ENCODE measurements at regions not wholly inside any gene's neighbourhood (a gene's known extent, or its start where the extent isn't known, plus 50 kb on each side); places are given as distances from the start of the nearest gene placed in this dataset.

DNA sequence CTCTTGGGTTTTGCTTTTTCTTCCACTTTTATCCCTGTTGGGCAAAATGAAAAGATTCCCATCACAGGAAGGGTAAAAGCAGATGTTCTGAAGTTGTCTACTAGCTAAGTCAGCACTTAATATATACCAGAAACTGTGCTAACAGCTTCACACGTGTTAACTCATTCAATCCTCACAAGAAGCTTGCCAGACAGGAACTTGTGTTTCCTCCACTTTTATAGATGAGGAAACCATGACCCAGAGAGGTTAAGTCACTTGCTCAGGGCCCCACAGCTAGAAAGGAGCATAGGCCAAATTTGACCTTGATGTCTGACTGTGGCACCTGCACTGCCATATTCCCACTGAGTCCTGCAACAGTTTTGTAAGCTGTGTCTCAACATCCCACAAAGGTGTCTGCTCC lies 76.8 kb upstream of the EPC2 start:
- no peak for DNase-seq

DNA sequence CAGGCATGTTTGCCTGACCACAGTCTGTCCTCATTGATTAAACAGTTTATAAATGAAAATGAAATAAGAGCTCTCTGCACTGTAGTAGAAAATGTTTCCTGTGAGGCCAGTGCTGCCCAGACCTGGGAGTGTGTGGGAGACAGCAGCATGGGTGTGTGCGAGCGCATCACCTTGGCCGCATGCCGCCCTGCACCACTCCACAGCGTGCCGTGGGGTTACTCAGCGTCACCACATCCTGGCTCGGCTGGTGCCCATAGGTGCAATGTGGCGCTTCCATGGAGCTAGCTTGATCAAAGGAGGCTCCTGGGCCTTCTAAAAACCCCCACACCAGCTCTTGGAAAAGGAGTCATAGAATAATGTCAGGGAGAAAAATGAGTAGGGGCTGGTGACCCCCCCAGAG lies 76.0 kb upstream of the EPC2 start:
- peak; percentile 28 for DNase-seq

DNA sequence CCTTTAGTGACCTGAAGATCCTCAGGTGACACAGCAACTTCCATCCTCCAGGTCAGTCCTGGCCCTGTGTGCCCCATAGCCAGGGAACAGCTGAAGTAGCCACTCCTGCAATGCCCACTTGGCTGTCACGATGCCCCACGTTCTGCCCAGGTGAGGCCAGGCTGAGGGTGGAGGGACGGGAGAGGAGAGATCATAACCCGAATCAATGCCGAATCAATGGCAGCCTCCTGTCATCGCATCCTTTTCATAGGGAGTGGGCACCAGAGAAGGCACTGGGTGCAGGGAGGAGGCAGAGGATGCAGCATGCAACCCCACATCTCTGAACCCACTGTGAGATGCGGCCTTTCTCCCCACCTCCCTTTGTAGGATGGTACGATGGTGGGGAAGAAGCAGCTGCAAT lies 75.3 kb upstream of the EPC2 start:
- DNase-seq: no peak

DNA sequence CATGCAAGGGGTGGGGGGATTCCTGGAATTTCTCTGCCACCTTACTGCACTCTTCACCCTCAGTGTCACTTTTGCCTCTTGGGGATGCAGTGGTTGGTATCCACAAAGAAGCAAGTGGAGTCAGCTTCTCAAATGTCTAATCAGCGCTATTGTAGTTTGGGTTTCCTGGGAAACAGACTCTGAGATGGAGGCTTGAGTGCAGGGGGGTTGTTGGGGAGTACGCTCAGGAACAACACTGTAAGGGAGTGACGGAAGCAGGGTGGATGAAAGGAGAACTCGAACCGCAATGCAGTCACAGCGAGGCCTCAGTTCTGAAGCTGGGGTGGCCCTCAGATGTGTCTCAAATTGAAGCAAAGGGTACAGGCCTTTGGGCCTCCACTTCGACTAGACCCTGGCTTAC lies 73.6 kb upstream of the EPC2 start:
- no peak for DNase-seq

DNA sequence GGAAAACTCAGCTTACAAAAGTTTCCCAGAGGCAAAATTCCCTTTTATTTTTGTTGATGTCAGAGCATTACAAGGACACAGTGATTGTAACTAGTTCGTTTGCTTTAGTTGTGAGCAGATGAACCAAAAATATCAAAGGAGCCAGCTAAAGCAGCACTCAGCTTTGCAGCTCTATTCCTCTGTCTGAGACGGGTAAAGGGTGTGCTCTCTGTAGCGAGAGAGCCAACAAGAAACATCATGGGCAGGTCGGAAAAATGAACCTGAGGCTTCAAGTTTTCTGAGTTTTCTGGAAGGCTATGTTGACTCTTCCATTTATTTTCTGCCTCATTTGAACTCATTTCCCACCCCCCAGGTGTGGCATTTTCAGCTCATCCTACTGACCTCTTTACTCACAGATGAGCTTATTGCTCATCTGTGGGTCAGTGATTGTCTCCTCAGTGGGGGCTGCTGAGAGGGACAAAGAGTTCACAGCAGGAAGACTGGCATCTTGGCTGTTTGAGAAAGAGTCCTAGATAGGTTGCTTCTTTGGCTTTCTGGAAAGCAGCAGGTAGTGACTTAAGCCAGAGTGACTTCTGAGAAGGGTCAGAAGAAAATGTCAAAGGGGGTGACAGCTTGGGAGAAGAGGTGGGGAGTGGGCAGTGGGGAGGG lies 66.6 kb upstream of the EPC2 start:
- no peak for DNase-seq

DNA sequence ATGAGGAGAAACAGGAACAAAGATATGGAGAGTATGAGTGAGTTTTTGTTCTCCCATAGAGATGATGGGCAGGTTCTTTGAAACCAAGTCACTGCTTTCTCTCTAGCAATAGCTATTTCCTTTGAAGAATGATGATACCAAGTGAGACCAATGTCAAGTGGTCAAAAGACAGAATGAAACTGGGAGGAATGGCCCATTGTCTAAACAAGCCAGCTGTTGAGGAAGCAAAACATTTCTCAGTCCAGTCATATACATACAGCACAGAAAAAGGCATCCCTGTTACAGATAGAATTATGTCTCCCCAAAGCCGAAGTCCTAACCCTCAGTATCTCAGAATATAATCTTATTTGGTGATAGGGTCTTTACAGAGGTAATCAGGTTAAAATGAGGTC lies 66.1 kb upstream of the EPC2 start:
- DNase-seq: no peak

DNA sequence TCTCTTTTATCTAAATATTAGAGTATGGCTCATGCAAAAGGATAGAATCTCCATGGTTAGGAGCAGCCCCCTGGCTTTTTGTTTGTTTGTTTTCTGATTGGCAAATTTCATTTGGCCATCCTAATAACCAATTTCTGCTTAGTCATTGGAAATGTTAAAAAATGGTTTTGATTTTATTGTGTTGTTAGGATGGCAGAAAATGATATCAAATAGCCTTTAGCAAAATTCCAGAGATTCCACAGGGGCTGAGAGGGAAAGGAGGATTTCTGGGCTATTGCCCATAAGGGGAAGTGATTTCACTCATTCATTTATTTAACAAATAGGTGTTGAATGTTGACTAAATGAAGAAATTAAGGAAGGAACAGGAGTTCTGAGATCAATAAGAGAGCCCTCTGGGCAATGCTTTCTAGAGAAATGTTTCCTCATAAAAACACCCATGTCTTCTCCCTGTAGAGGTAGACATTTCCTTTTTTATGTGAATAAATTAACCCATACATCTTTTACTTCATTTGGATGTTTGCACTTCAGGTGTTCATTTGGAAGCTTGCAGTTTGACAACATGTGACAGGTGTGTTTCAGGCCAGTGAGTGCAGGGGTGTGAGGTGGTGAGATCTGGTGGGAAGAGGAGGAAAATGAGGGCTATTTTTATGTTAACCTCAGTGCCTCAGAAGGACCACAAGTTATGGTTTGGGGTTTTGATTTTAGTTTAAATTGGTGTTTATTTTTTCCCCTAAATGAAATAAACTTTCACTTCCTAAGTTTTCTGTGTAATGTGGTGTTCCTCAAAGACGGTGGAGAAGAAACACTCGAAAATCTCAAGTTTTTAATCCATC lies 61.7 kb upstream of the EPC2 start:
- no peak for DNase-seq

DNA sequence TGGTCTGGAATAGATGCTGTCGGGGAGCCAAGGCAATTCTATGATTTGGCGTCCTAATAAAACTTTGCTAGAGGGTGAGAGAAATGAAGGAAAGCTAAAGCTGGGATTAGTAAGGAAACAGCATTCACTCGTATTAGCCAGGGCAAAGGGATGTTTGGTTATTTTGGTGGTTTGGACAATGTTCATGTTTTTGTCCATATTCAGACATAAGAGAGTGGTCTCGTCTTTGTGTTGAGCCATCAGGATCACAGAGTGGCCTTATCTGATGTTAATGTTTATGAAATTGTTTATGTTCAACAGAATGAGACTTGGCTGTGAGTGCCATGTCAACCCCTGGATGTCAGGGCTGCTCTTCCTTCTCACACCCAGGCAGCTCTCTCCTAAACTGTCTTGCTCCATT lies 58.9 kb upstream of the EPC2 start:
- no peak for DNase-seq

DNA sequence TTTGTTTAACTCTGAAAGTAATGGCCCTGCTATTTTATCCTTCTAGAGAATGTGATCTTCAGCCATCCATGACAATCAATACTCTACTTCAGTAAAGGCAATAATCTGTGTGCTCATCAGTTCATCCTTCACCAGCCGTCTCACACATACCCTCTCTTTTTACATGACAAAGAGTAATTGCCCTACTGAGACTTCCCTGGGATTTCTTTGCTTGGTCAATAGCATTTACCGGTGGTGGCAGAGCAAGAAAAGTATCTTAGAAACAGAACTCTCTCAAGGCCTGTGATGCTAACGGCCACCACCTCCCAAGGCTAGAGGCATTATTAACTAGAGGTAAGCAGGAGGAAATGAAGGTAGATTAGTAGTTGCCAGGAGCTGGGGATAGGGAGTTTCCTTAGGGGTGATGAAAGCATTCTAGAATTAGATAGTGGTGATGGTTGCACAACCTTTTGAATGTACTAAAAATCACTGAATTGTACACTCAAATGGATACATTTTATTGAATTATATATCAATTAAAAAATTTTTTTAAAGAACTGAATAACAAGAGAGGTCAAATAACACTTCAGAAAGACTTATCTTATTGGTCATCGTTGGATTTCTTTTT lies 57.9 kb upstream of the EPC2 start:
- DNase-seq: no peak

DNA sequence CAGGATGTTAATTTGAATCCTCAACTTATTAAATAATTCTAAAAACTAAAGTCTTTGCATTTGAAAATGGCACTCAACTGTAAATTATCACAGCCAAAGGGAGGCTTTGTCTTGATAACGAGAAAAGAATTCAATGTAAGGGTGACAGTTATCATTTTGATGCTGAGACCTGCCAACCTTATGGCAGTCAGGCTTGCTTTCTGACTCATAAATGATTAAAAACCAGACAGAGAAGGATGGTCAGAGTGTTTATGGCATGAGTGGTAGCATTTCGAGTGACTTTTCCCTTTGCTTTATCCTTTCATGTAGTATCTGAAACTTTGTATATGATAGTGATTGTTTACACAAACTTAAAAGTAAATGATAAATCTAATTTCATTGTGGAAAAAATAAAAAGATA lies 53.9 kb upstream of the EPC2 start:
- no peak for DNase-seq

DNA sequence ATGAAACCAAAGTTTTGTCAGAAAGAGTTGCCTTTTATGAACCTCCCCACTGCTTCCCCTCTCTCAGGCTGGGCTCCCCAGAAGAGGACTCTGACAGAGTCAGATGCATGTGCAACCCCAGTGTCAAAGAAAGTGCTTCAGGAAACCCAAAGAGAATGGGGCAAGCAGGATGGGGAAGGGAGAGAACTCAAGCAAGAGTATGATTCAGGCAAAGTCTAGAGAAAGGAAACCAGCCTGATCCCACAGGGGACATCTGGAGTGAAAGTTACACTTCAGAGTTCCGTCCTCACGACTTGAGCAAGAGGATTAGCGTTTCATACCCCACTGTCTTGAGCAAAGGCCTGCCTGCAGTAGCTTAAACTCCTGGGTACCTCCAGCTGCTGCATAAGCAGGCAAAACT lies 51.8 kb upstream of the EPC2 start:
- DNase-seq: no peak

DNA sequence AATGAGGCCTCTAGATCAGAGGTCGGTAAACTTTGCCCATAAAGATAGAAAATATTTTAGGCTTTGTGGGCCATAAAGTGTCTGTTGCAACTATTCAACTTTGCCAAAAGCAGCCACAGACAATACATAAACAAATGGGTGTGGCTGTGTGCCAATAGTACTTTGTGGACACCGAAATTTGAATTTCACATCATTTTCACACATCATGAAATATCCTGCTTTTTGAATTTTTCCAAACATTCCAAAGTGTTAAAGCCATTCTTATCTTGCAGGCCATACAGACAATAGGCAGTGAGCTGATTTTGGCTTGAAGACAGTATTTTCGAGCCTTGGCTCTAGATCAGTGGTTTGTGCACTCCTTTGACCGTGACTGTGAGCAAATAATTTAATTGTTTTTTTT lies 51.1 kb upstream of the EPC2 start:
- no peak for DNase-seq

DNA sequence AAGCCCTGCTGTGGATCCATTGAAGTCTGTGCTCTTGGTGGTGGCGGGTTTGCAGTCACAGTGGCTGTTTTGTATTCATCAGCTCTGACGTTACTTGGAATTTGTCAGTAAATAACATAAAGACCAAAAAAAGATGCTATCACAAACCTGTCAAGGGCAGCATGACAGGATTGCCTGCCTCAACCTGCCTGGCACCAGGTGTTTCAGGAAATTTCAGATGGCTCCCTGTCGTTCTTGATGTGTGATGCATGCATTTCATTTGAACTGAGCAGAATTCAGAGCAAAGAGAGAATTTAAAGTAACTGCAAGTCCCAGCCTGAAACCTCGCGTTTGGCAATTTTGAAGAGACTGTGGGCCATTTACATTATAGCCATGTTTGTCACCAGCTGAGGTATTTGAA lies 50.3 kb upstream of the EPC2 start:
- DNase-seq: no peak
